ENCODE measurements at regions not wholly inside any gene's neighbourhood (a gene's known extent, or its start where the extent isn't known, plus 50 kb on each side); places are given as distances from the start of the nearest gene placed in this dataset.

DNA sequence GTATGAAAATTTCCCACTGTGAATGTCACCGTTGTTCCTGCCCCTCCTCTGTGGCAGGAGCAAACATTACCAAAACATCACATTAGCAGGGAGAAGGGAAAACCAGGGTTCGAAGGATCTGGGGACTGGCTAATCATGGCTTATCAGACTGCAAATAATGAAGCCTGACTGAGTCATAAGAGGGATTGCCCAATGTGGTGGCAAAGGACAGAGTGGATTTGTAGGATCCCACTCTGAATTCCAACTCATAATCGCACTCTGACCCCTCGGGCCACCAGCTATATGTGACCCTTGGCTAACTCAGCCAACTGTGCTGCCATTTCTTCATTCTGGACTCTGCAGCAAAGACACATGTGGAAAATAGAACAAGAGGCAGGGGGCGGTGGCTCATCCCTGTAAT, 347.3 kb upstream of the AUTS2 start:
- H3K27me3 ChIP-seq (ENCODE audit: insufficient read depth, low read length) = no peaks in the 10 kb centered on the region
- no peak overlapping the region for H3K4me3 ChIP-seq (ENCODE audit: insufficient read depth, low read length)
- H3K79me2 ChIP-seq (ENCODE audit: insufficient read depth, low read length) = no peaks in the 10 kb centered on the region
- no peak for DNase-seq (ENCODE audit: insufficient read length, low spot score, missing footprints)
- no peaks in the 10 kb centered on the region for H3K36me3 ChIP-seq (ENCODE audit: insufficient read depth, low read length)
- TF ChIP-seq, protein P1, sequence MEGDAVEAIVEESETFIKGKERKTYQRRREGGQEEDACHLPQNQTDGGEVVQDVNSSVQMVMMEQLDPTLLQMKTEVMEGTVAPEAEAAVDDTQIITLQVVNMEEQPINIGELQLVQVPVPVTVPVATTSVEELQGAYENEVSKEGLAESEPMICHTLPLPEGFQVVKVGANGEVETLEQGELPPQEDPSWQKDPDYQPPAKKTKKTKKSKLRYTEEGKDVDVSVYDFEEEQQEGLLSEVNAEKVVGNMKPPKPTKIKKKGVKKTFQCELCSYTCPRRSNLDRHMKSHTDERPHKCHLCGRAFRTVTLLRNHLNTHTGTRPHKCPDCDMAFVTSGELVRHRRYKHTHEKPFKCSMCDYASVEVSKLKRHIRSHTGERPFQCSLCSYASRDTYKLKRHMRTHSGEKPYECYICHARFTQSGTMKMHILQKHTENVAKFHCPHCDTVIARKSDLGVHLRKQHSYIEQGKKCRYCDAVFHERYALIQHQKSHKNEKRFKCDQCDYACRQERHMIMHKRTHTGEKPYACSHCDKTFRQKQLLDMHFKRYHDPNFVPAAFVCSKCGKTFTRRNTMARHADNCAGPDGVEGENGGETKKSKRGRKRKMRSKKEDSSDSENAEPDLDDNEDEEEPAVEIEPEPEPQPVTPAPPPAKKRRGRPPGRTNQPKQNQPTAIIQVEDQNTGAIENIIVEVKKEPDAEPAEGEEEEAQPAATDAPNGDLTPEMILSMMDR (IDR thresholded peaks at IDR 0.05; ENCODE audit: extremely low read depth, low read depth, low read length) = no peak
- no peaks in the 10 kb centered on the region for H3K4me1 ChIP-seq (ENCODE audit: insufficient read depth, low read length)
- no peak overlapping the region for H2AFZ ChIP-seq (ENCODE audit: low read length)
- H3K4me2 ChIP-seq (ENCODE audit: insufficient read depth, low read length) = no peak overlapping the region
- no peaks in the 10 kb centered on the region for H3K9me3 ChIP-seq (ENCODE audit: low read depth, low read length)
- no peaks in the 10 kb centered on the region for H4K20me1 ChIP-seq (ENCODE audit: insufficient read depth, low read length)
- H3K27ac ChIP-seq (ENCODE audit: low read depth, low read length) = no peak overlapping the region

DNA sequence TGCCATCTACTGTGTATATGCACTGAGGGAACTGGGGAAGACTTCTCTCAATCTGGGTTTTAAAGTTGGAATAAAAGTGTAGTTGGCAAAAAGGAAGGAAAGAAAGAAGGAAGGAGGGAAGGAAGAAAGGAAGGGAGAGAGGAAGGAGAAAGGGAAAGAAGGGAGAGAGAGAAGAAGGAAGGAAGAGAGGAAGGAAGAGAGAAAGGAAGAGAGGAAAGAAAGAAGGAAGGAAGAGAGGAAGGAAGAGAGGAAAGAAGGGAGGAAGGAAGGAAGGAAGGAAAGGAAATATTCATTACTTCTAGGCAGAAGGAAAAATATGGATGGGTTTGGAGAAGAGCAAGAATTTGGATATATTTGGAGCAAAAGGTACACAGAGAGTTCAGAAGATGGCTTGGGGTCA, 343.6 kb upstream of the AUTS2 start:
- H3K4me2 ChIP-seq (ENCODE audit: insufficient read depth, low read length) = no peak overlapping the region
- no peaks in the 10 kb centered on the region for H4K20me1 ChIP-seq (ENCODE audit: insufficient read depth, low read length)
- H3K4me3 ChIP-seq (ENCODE audit: insufficient read depth, low read length) = no peak overlapping the region
- no peaks in the 10 kb centered on the region for H3K4me1 ChIP-seq (ENCODE audit: insufficient read depth, low read length)
- no peaks in the 10 kb centered on the region for H3K9me3 ChIP-seq (ENCODE audit: low read depth, low read length)
- no peak overlapping the region for H3K27ac ChIP-seq (ENCODE audit: low read depth, low read length)
- H2AFZ ChIP-seq (ENCODE audit: low read length) = no peak overlapping the region
- TF ChIP-seq, protein P1 (IDR thresholded peaks at IDR 0.05; ENCODE audit: extremely low read depth, low read depth, low read length) = no peak
- H3K79me2 ChIP-seq (ENCODE audit: insufficient read depth, low read length) = no peaks in the 10 kb centered on the region
- H3K27me3 ChIP-seq (ENCODE audit: insufficient read depth, low read length) = no peaks in the 10 kb centered on the region
- H3K36me3 ChIP-seq (ENCODE audit: insufficient read depth, low read length) = no peaks in the 10 kb centered on the region
- DNase-seq (ENCODE audit: insufficient read length, low spot score, missing footprints) = no peak

DNA sequence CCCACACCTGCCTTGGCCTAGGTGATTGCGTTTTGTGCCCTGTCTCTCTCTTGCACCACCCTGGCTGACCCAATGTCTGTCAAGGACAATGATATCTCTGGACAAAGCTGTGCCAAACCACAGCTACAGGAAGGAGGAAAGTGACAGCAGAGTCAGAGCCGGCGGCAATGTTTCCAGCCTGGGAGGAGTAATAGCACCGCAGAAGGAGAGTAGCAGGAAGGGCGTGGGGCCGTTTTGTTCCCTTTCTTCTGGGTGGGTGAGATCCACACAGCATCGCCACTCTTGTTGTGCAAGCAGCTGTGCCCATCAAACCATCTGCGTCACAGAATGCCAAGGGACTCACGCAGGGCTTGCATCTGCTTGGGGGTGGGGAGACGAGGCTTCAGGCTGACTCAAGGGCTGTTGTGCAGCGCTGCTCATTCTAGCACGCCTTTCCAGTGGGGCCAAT, 341.6 kb upstream of the AUTS2 start:
- TF ChIP-seq, protein P1 (IDR thresholded peaks at IDR 0.05; ENCODE audit: extremely low read depth, low read depth, low read length) = no peak
- no peak for DNase-seq (ENCODE audit: insufficient read length, low spot score, missing footprints)
- no peak overlapping the region for H3K4me2 ChIP-seq (ENCODE audit: insufficient read depth, low read length)

DNA sequence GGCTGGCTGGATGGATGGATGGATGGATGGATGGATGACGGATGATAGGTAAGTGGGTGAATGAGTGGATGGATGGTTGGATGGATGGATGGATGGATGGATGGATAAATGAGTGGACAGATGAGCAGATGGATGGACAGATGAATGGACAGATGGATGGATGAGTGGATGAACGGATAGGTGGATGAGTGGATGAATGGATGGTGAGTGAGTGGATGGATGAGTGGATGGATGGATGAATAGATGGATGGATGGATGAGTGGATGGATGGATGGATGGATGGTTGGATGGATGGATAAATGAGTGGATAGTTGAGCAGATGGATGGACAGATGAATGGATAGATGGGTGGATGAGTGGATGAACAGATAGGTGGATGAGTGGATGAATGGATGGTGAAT, 340.7 kb upstream of the AUTS2 start:
- no peak overlapping the region for H3K27ac ChIP-seq (ENCODE audit: low read depth, low read length)
- no peak for DNase-seq (ENCODE audit: insufficient read length, low spot score, missing footprints)
- no peak overlapping the region for H3K4me2 ChIP-seq (ENCODE audit: insufficient read depth, low read length)
- H3K9me3 ChIP-seq (ENCODE audit: low read depth, low read length) = no peaks in the 10 kb centered on the region
- TF ChIP-seq, protein P1 (IDR thresholded peaks at IDR 0.05; ENCODE audit: extremely low read depth, low read depth, low read length) = no peak
- no peaks in the 10 kb centered on the region for H3K79me2 ChIP-seq (ENCODE audit: insufficient read depth, low read length)
- H3K4me1 ChIP-seq (ENCODE audit: insufficient read depth, low read length) = no peaks in the 10 kb centered on the region
- H4K20me1 ChIP-seq (ENCODE audit: insufficient read depth, low read length) = no peaks in the 10 kb centered on the region
- no peak overlapping the region for H3K4me3 ChIP-seq (ENCODE audit: insufficient read depth, low read length)
- H3K36me3 ChIP-seq (ENCODE audit: insufficient read depth, low read length) = no peaks in the 10 kb centered on the region
- no peak overlapping the region for H2AFZ ChIP-seq (ENCODE audit: low read length)
- H3K27me3 ChIP-seq (ENCODE audit: insufficient read depth, low read length) = no peaks in the 10 kb centered on the region

More for the DNA sequence above, 341.6 kb upstream of the AUTS2 start:
- H4K20me1 ChIP-seq (ENCODE audit: insufficient read depth, low read length) = no peaks in the 10 kb centered on the region
- no peak overlapping the region for H3K4me3 ChIP-seq (ENCODE audit: insufficient read depth, low read length)
- H3K27ac ChIP-seq (ENCODE audit: low read depth, low read length) = no peak overlapping the region
- H3K79me2 ChIP-seq (ENCODE audit: insufficient read depth, low read length) = no peaks in the 10 kb centered on the region
- H3K9me3 ChIP-seq (ENCODE audit: low read depth, low read length) = no peaks in the 10 kb centered on the region
- H3K36me3 ChIP-seq (ENCODE audit: insufficient read depth, low read length) = no peaks in the 10 kb centered on the region
- no peak overlapping the region for H2AFZ ChIP-seq (ENCODE audit: low read length)
- no peaks in the 10 kb centered on the region for H3K27me3 ChIP-seq (ENCODE audit: insufficient read depth, low read length)
- no peaks in the 10 kb centered on the region for H3K4me1 ChIP-seq (ENCODE audit: insufficient read depth, low read length)

Data from osteoblast (primary cell).